Mesenchymal stem cell (in vitro differentiated cells and primary cell): ENCODE measurements at regions not wholly inside any gene's neighbourhood (a gene's known extent, or its start where the extent isn't known, plus 50 kb on each side); places are given as distances from the start of the nearest gene placed in this dataset.

Experiments used
- DNase-seq: peaks from one replicate; pipeline ENCODE4 v3.0.0-alpha.2; 2013
- H2AFZ ChIP-seq: one replicate; pipeline ENCODE4 v1.6.1; 2013; ENCODE audit warnings: low read depth, mild to moderate bottlenecking, control low read depth, inconsistent platforms, low read length, moderate library complexity
- H2AK5ac ChIP-seq: 2 replicates; pipeline ENCODE4 v1.6.1; 2013; ENCODE audit warnings: low read length, moderate library complexity, mild to moderate bottlenecking, inconsistent platforms; ENCODE audit not compliant: severe bottlenecking
- H2BK120ac ChIP-seq: one replicate; pipeline ENCODE4 v1.6.1; 2013; ENCODE audit warnings: low read depth, mild to moderate bottlenecking, inconsistent platforms, low read length, moderate library complexity
- H2BK12ac ChIP-seq, 2 experiments: one replicate each; pipeline ENCODE4 v1.6.1; 2013; ENCODE audit warnings: inconsistent platforms in 2 of 2, low read length in 2 of 2, mild to moderate bottlenecking in 2 of 2, moderate library complexity in 2 of 2, control low read depth in 1 of 2
- H2BK15ac ChIP-seq: one replicate; pipeline ENCODE4 v1.6.1; 2013; ENCODE audit warnings: mild to moderate bottlenecking, low read depth, inconsistent platforms; ENCODE audit not compliant: poor library complexity, severe bottlenecking
- H2BK5ac ChIP-seq: 2 replicates; pipeline ENCODE4 v1.6.1; 2013; ENCODE audit warnings: low read depth, mild to moderate bottlenecking, low read length, control low read depth, inconsistent platforms; ENCODE audit not compliant: poor library complexity, severe bottlenecking
- H3K14ac ChIP-seq, 2 experiments: one replicate each; pipeline ENCODE4 v1.6.1; 2013; ENCODE audit warnings: inconsistent platforms in 2 of 2, low read length in 2 of 2, control low read depth in 1 of 2, mild to moderate bottlenecking in 1 of 2, moderate library complexity in 1 of 2
- H3K18ac ChIP-seq, 2 experiments: one replicate each; pipeline ENCODE4 v1.6.1; 2013; ENCODE audit warnings: inconsistent platforms in 2 of 2, low read length in 2 of 2, control low read depth in 1 of 2, low read depth in 1 of 2, mild to moderate bottlenecking in 1 of 2
- H3K23ac ChIP-seq, 2 experiments: one replicate each; pipeline ENCODE4 v1.6.1; 2013; ENCODE audit warnings: inconsistent platforms in 2 of 2, low read length in 2 of 2, mild to moderate bottlenecking in 2 of 2, moderate library complexity in 2 of 2, control low read depth in 1 of 2
- H3K27ac ChIP-seq: 2 replicates; pipeline ENCODE4 v1.5.1; 2013; ENCODE audit warnings: mild to moderate bottlenecking, moderate library complexity, low read length, control low read depth, inconsistent platforms; ENCODE audit not compliant: poor library complexity, severe bottlenecking
- H3K27me3 ChIP-seq, 2 experiments: 2 replicates each; pipeline versions ENCODE4 v1.6.1 to v1.7.0; 2013; ENCODE audit warnings: low read length in 2 of 2, mild to moderate bottlenecking in 2 of 2, moderate library complexity in 2 of 2, control low read depth in 1 of 2, inconsistent platforms in 1 of 2; ENCODE audit not compliant: control insufficient read depth in 1 of 2, insufficient read depth in 1 of 2
- H3K36me3 ChIP-seq, 2 experiments: 2 replicates each; pipeline versions ENCODE4 v1.6.1 to v1.7.0; 2013; ENCODE audit warnings: low read length in 2 of 2, control low read depth in 1 of 2, inconsistent platforms in 1 of 2, low read depth in 1 of 2, mild to moderate bottlenecking in 1 of 2; ENCODE audit not compliant: insufficient read depth in 2 of 2, control insufficient read depth in 1 of 2
- H3K4ac ChIP-seq, 2 experiments: one replicate each; pipeline ENCODE4 v1.6.1; 2013; ENCODE audit warnings: inconsistent platforms in 2 of 2, low read length in 2 of 2, mild to moderate bottlenecking in 2 of 2, moderate library complexity in 2 of 2, control low read depth in 1 of 2, low read depth in 1 of 2
- H3K4me1 ChIP-seq: 2 replicates; pipeline ENCODE4 v1.6.1; 2013; ENCODE audit warnings: low read depth, low read length, control low read depth; ENCODE audit not compliant: control insufficient read depth, insufficient read depth
- H3K4me2 ChIP-seq: 2 replicates; pipeline ENCODE4 v1.6.1; 2013; ENCODE audit warnings: low read length, mild to moderate bottlenecking, inconsistent platforms; ENCODE audit not compliant: poor library complexity, severe bottlenecking
- H3K4me3 ChIP-seq, 2 experiments: 2 replicates each; pipeline versions ENCODE4 v1.5.1 to v1.7.0; 2013; ENCODE audit warnings: low read length in 2 of 2, mild to moderate bottlenecking in 2 of 2, control low read depth in 1 of 2, low read depth in 1 of 2; ENCODE audit not compliant: insufficient read depth in 1 of 2
- H3K79me1 ChIP-seq: replicated peaks from 2 replicates; pipeline ENCODE4 v1.6.1; 2013; ENCODE audit warnings: mild to moderate bottlenecking, control low read depth, low read length, inconsistent platforms; ENCODE audit not compliant: poor library complexity, severe bottlenecking
- H3K9ac ChIP-seq: 2 replicates; pipeline ENCODE4 v1.7.0; 2013; ENCODE audit warnings: mild to moderate bottlenecking, low read length, moderate library complexity
- H3K9me3 ChIP-seq: 2 replicates; pipeline ENCODE4 v1.7.0; 2013; ENCODE audit warnings: mild to moderate bottlenecking, low read length; ENCODE audit not compliant: control insufficient read depth
- H4K8ac ChIP-seq: one replicate; pipeline ENCODE4 v1.6.1; 2013; ENCODE audit warnings: inconsistent platforms, mild to moderate bottlenecking, low read length, moderate library complexity
- H4K91ac ChIP-seq: one replicate; pipeline ENCODE4 v1.6.1; 2013; ENCODE audit warnings: mild to moderate bottlenecking, low read length, inconsistent platforms
- WGBS: methylation state at CpG from one replicate; pipeline ENCODE4 v1.1.7; 2013; ENCODE audit warnings: mixed read lengths; 5-methylcytosine and 5-hydroxymethylcytosine counted together

- no peak overlapping the region for H3K4me3 ChIP-seq
- no peaks in the 10 kb centered on the region for H3K9me3 ChIP-seq
- WGBS, result 89% methylated on average over 2 of the region's 4 CpGs
- H3K4me2 ChIP-seq, result no peak overlapping the region
- H3K14ac ChIP-seq, result no peak overlapping the region
- H2AFZ ChIP-seq, result no peak overlapping the region
- H2BK5ac ChIP-seq, result no peak overlapping the region
- no peak overlapping the region for H3K18ac ChIP-seq
- H3K4me1 ChIP-seq, result peaks cover 6% of the 10 kb centered on the region
- no peak overlapping the region for H3K4ac ChIP-seq
- H3K36me3 ChIP-seq, result no peaks in the 10 kb centered on the region
- H2AK5ac ChIP-seq, result no peak overlapping the region
- no peak overlapping the region for H2BK120ac ChIP-seq
- H4K8ac ChIP-seq, result no peak overlapping the region
- H4K91ac ChIP-seq, result no peak overlapping the region
- no peak overlapping the region for H3K27ac ChIP-seq
- H2BK12ac ChIP-seq, result no peak overlapping the region
- no peaks in the 10 kb centered on the region for H3K27me3 ChIP-seq
- no peak overlapping the region for H3K23ac ChIP-seq
- no peaks in the 10 kb centered on the region for H3K79me1 ChIP-seq
- no peak overlapping the region for H2BK15ac ChIP-seq
- peak overlapping the region; percentile 15 for H3K9ac ChIP-seq
- no peak for DNase-seq
These were observed 721.5 kb upstream of the TBX3 start for GRCh38 chr12:115405471-115405860.

- Histone ChIP-seq H4K91ac (no peak overlapping the region), H3K4me2 (peak overlapping the region; percentile 1), H3K9ac (peak overlapping the region; percentile 58), H2BK15ac (no peak overlapping the region), H3K79me1 (no peaks in the 10 kb centered on the region), H3K4me1 (peaks cover 6% of the 10 kb centered on the region), H2BK12ac (peak overlapping the region in 1 of 2 experiments; percentile 45), H2AK5ac (no peak overlapping the region), H4K8ac (no peak overlapping the region), H3K18ac (peak overlapping the region; percentile 8 to 28), H3K27me3 (no peaks in the 10 kb centered on the region), H3K14ac (no peak overlapping the region), H3K4me3 (peak overlapping the region in 1 of 2 experiments; percentile 20), H3K27ac (peak overlapping the region; percentile 28), H2AFZ (no peak overlapping the region), H3K23ac (no peak overlapping the region), H2BK120ac (no peak overlapping the region), H3K4ac (no peak overlapping the region), H3K36me3 (no peaks in the 10 kb centered on the region), H2BK5ac (no peak overlapping the region), H3K9me3 (no peaks in the 10 kb centered on the region)
- 39% methylated on average over 8 of the region's 9 CpGs for WGBS
- peak; percentile 74 for DNase-seq
These were observed 720.9 kb upstream of the TBX3 start for GRCh38 chr12:115404761-115405470.

- H2BK15ac ChIP-seq, result no peak overlapping the region
- H2BK5ac ChIP-seq, result no peak overlapping the region
- 81% methylated on average over 5 of the region's 5 CpGs for WGBS
- H2AK5ac ChIP-seq, result no peak overlapping the region
- H4K8ac ChIP-seq, result no peak overlapping the region
- no peak overlapping the region for H3K4me3 ChIP-seq
- no peaks in the 10 kb centered on the region for H3K9me3 ChIP-seq
- no peak overlapping the region for H3K4ac ChIP-seq
- H3K4me1 ChIP-seq, result peaks cover 6% of the 10 kb centered on the region
- H3K9ac ChIP-seq, result no peak overlapping the region
- DNase-seq, result no peak
- no peaks in the 10 kb centered on the region for H3K79me1 ChIP-seq
- no peaks in the 10 kb centered on the region for H3K27me3 ChIP-seq
- H3K4me2 ChIP-seq, result no peak overlapping the region
- H3K36me3 ChIP-seq, result no peaks in the 10 kb centered on the region
- H3K27ac ChIP-seq, result no peak overlapping the region
- H3K18ac ChIP-seq, result peak overlapping the region in 1 of 2 experiments; percentile 12
- no peak overlapping the region for H2BK12ac ChIP-seq
- H3K23ac ChIP-seq, result no peak overlapping the region
- H4K91ac ChIP-seq, result no peak overlapping the region
- H2BK120ac ChIP-seq, result no peak overlapping the region
- no peak overlapping the region for H2AFZ ChIP-seq
- no peak overlapping the region for H3K14ac ChIP-seq
These were observed 719.7 kb upstream of the TBX3 start for GRCh38 chr12:115403689-115404088.

GRCh38 chr12:115403253-115403652 lies 719.3 kb upstream of the TBX3 start:
- H3K9ac ChIP-seq, result no peak overlapping the region
- H3K79me1 ChIP-seq, result no peaks in the 10 kb centered on the region
- no CpG with 5 or more reads among the region's 2 CpGs for WGBS
- H3K36me3 ChIP-seq, result no peaks in the 10 kb centered on the region
- no peak overlapping the region for H2BK5ac ChIP-seq
- no peak overlapping the region for H3K23ac ChIP-seq
- H3K27ac ChIP-seq, result no peak overlapping the region
- peaks cover 6% of the 10 kb centered on the region for H3K4me1 ChIP-seq
- no peak for DNase-seq
- H2AK5ac ChIP-seq, result no peak overlapping the region
- H2BK120ac ChIP-seq, result no peak overlapping the region
- no peak overlapping the region for H4K8ac ChIP-seq
- H2BK15ac ChIP-seq, result no peak overlapping the region
- H3K4ac ChIP-seq, result no peak overlapping the region
- no peak overlapping the region for H2AFZ ChIP-seq
- H4K91ac ChIP-seq, result no peak overlapping the region
- H2BK12ac ChIP-seq, result no peak overlapping the region
- no peak overlapping the region for H3K4me2 ChIP-seq
- H3K9me3 ChIP-seq, result no peaks in the 10 kb centered on the region
- H3K14ac ChIP-seq, result no peak overlapping the region
- no peaks in the 10 kb centered on the region for H3K27me3 ChIP-seq
- H3K18ac ChIP-seq, result no peak overlapping the region
- no peak overlapping the region for H3K4me3 ChIP-seq
